ENCODE measurements at regions not wholly inside any gene's neighbourhood (a gene's known extent, or its start where the extent isn't known, plus 50 kb on each side); places are given as distances from the start of the nearest gene placed in this dataset.

DNA sequence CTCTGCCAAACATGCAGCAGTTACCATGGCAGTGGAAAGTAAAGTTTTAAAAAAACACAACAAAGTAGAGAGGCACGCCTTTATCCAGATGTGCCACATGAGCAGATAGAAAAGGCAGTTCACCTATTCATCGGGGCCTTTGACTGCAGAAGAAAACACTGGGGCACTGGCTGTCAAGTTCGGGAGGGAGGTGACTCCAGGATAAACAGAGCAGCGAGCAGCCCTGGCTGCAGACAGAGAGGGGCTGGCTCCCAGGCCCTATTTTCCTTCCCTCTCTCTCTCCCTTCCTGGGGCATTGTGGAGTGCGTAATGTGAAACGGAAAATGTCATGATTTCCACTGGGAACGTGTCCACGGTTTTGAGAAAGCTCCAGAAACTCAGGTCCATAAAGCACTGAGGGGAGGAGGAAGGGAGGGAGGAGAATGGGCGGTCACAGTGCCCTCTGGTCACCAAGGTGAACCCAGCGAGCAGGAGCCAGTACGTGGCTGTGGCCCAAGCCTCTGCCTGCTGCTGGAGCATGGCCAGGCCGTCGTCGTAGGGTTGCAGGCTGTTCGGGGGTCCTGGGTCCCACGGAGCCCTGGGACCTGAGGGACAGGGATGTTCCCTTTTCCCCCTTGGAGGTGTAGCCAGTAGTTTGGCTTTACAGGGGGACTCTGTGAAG lies 114.7 kb upstream of the IRF2BP2 start:
- no peaks in the 10 kb centered on the region for H3K9me2 ChIP-seq (ENCODE audit: insufficient read depth)
- no peaks in the 10 kb centered on the region for H4K20me1 ChIP-seq (ENCODE audit: insufficient read depth)
- ChIA-PET CTCF (interaction anchor here (0.8 to 1.4 kb wide), 4 partner anchors 12 to 359 kb away, joined by 3 to 7 read pairs (median 4); no protein-coding TSS in a partner anchor), POLR2A (interaction anchor here (0.8 to 2.4 kb wide), 9 partner anchors 9 to 273 kb away, joined by 3 to 46 read pairs (median 4); partner anchors contain the start of gene IRF2BP2), RAD21 (ENCODE audit: low non-redundant PET in 1 of 2, low total read pairs in 2 of 2, uncharacterized antibody in 2 of 2, unreplicated experiment in 2 of 2) (interaction anchor here (0.6 to 1.5 kb wide), 10 partner anchors 14 to 359 kb away, joined by 3 to 6 read pairs (median 3); partner anchors contain the start of gene IRF2BP2 (in 1 of the 2))
- peak overlapping the region; percentile 19 to 46 for H3K4me3 ChIP-seq (replicated peaks in 1 of 2; ENCODE audit: low read depth in 1 of 2, low read length in 2 of 2)
- peak overlapping the region; percentile 66 for H3K27ac ChIP-seq (ENCODE audit: low read depth, low read length)
- no peaks in the 10 kb centered on the region for H3K36me3 ChIP-seq (ENCODE audit: control insufficient read depth in 1 of 2, insufficient read depth in 2 of 2, low read length in 2 of 2)
- H3K9ac ChIP-seq (ENCODE audit: low read length), result peak overlapping the region; percentile 60
- peak; percentile 55 for ATAC-seq
- H3K27me3 ChIP-seq (ENCODE audit: insufficient read depth, low read length), result no peaks in the 10 kb centered on the region; the same call in 1 of the 2 replicates
- peaks cover 46 to 63% of the 10 kb centered on the region in 2 experiments for H3K4me1 ChIP-seq (ENCODE audit: control insufficient read depth in 1 of 2, insufficient read depth in 2 of 2, low read length in 2 of 2)
- H3K79me2 ChIP-seq (ENCODE audit: insufficient read depth, low read length), result no peaks in the 10 kb centered on the region
- H3K9me3 ChIP-seq (ENCODE audit: control insufficient read depth in 1 of 2, insufficient read depth in 1 of 2, low read depth in 1 of 2, low read length in 2 of 2), result no peaks in the 10 kb centered on the region
- H3K4me2 ChIP-seq (ENCODE audit: low read length), result peak overlapping the region; percentile 85
- TF ChIP-seq YY1 (IDR thresholded peaks at IDR 0.05; ENCODE audit: extremely low read depth, insufficient replicate concordance, low read depth, low read length) (no peak), EZH2 (IDR thresholded peaks at IDR 0.05) (no peak), ZFX (IDR thresholded peaks at IDR 0.05) (no peak), POLR2A (IDR thresholded peaks at IDR 0.05; ENCODE audit: borderline replicate concordance, extremely low read depth, insufficient read depth, insufficient read length) (no peak), ZNF274 (IDR thresholded peaks at IDR 0.05; ENCODE audit: low read depth, low read length) (no peak)
- TF ChIP-seq, protein P1, sequence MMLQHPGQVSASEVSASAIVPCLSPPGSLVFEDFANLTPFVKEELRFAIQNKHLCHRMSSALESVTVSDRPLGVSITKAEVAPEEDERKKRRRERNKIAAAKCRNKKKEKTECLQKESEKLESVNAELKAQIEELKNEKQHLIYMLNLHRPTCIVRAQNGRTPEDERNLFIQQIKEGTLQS (IDR thresholded peaks at IDR 0.05), result no peak
- TF ChIP-seq, protein P2, sequence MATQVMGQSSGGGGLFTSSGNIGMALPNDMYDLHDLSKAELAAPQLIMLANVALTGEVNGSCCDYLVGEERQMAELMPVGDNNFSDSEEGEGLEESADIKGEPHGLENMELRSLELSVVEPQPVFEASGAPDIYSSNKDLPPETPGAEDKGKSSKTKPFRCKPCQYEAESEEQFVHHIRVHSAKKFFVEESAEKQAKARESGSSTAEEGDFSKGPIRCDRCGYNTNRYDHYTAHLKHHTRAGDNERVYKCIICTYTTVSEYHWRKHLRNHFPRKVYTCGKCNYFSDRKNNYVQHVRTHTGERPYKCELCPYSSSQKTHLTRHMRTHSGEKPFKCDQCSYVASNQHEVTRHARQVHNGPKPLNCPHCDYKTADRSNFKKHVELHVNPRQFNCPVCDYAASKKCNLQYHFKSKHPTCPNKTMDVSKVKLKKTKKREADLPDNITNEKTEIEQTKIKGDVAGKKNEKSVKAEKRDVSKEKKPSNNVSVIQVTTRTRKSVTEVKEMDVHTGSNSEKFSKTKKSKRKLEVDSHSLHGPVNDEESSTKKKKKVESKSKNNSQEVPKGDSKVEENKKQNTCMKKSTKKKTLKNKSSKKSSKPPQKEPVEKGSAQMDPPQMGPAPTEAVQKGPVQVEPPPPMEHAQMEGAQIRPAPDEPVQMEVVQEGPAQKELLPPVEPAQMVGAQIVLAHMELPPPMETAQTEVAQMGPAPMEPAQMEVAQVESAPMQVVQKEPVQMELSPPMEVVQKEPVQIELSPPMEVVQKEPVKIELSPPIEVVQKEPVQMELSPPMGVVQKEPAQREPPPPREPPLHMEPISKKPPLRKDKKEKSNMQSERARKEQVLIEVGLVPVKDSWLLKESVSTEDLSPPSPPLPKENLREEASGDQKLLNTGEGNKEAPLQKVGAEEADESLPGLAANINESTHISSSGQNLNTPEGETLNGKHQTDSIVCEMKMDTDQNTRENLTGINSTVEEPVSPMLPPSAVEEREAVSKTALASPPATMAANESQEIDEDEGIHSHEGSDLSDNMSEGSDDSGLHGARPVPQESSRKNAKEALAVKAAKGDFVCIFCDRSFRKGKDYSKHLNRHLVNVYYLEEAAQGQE (IDR thresholded peaks at IDR 0.05; ENCODE audit: low read depth), result no peak
- H2AFZ ChIP-seq (ENCODE audit: low read depth, low read length, poor library complexity, severe bottlenecking), result peak overlapping the region; percentile 14
- no TSS peak for BruUV-seq (replicated peaks)
- peak; percentile 12 for DNase-seq (ENCODE audit: low read depth, low spot score)
- intact Hi-C loops (cut with micrococcal nuclease), result loop anchor here (1.0 to 10.0 kb wide), 3 partner anchors 113 to 353 kb away; no protein-coding TSS in a partner anchor
